Common myeloid progenitor, CD34-positive (primary cell): ENCODE measurements at regions not wholly inside any gene's neighbourhood (a gene's known extent, or its start where the extent isn't known, plus 50 kb on each side); places are given as distances from the start of the nearest gene placed in this dataset.

Source experiments
- CTCF ChIA-PET: fragments of 350-600 bp; sonication (Branson Sonifier 250); formaldehyde crosslinking; loops from one replicate; lab custom pipeline; 2021; ENCODE audit warnings: antibody characterized with exemption; lab: Charles Lee
- POLR2A ChIA-PET: fragments of 350-600 bp; sonication (Branson Sonifier 250); formaldehyde crosslinking; loops from one replicate; lab custom pipeline; 2021; ENCODE audit warnings: antibody characterized with exemption; lab: Charles Lee
- DNase-seq, 3 donors: peaks; one replicate each; pipeline versions ENCODE4 v3.0.0 to v3.0.0-alpha.2; 2013
- H3K27ac ChIP-seq, 2 experiments: 1 replicate in 1 of 2; 2 replicates in 1 of 2; pipeline ENCODE4 v1.7.0; 2013; ENCODE audit warnings: inconsistent platforms in 2 of 2, low read length in 2 of 2, mild to moderate bottlenecking in 2 of 2, low read depth in 1 of 2, moderate library complexity in 1 of 2; ENCODE audit not compliant: severe bottlenecking in 2 of 2, insufficient read depth in 1 of 2, poor library complexity in 1 of 2
- H3K27me3 ChIP-seq, 5 experiments: replicated peaks in 2 of 5; 1 replicate in 3 of 5; 2 replicates in 2 of 5; pipeline versions ENCODE4 v1.6.1 to v1.7.0; 2013; ENCODE audit warnings: low read length in 4 of 5, mild to moderate bottlenecking in 2 of 5, moderate library complexity in 2 of 5, inconsistent platforms in 1 of 5; ENCODE audit not compliant: insufficient read depth in 5 of 5, control insufficient read depth in 4 of 5
- H3K36me3 ChIP-seq, 4 experiments: 1 replicate in 2 of 4; 2 replicates in 2 of 4; pipeline versions ENCODE4 v1.6.1 to v1.7.0; 2013; ENCODE audit warnings: low read length in 3 of 4, control low read depth in 1 of 4, mild to moderate bottlenecking in 1 of 4; ENCODE audit not compliant: control insufficient read depth in 4 of 4, insufficient read depth in 4 of 4
- H3K4me1 ChIP-seq, 4 experiments: 1 replicate in 3 of 4; 2 replicates in 1 of 4; pipeline versions ENCODE4 v1.6.1 to v1.7.1; 2013; ENCODE audit warnings: low read length in 3 of 4, mild to moderate bottlenecking in 3 of 4, control low read depth in 1 of 4, inconsistent platforms in 1 of 4, moderate library complexity in 1 of 4; ENCODE audit not compliant: control insufficient read depth in 4 of 4, insufficient read depth in 4 of 4; ENCODE audit errors: control extremely low read depth in 1 of 4
- H3K4me3 ChIP-seq, 7 experiments: 1 replicate in 4 of 7; 2 replicates in 3 of 7; pipeline versions ENCODE4 v1.5.1 to v1.7.0; 2013; ENCODE audit warnings: mild to moderate bottlenecking in 7 of 7, low read length in 6 of 7, moderate library complexity in 6 of 7, inconsistent platforms in 2 of 7, low read depth in 2 of 7, control low read depth in 1 of 7; ENCODE audit not compliant: insufficient read depth in 4 of 7, control insufficient read depth in 1 of 7; ENCODE audit errors: extremely low read depth in 1 of 7
- H3K9me3 ChIP-seq, 5 experiments: 1 replicate in 4 of 5; 2 replicates in 1 of 5; pipeline versions ENCODE4 v1.6.1 to v1.7.1; 2013; ENCODE audit warnings: low read length in 4 of 5, mild to moderate bottlenecking in 2 of 5, inconsistent platforms in 1 of 5, low read depth in 1 of 5, moderate library complexity in 1 of 5; ENCODE audit not compliant: control insufficient read depth in 4 of 5, insufficient read depth in 2 of 5; ENCODE audit errors: control extremely low read depth in 1 of 5
- WGBS: methylation state at CpG from one replicate; pipeline ENCODE4 v1.1.5; 2013; ENCODE audit not compliant: insufficient coverage; 5-methylcytosine and 5-hydroxymethylcytosine counted together

- H3K27me3 ChIP-seq: peaks cover 0 to 8% (median 2%) of the 10 kb centered on the region in 5 experiments
- ChIA-PET CTCF (no interaction called here), POLR2A (no interaction called here)
- H3K36me3 ChIP-seq: no peaks in the 10 kb centered on the region
- no peak overlapping the region for H3K27ac ChIP-seq
- no peak for DNase-seq
- H3K4me3 ChIP-seq: no peak overlapping the region
- no peaks in the 10 kb centered on the region for H3K9me3 ChIP-seq
- H3K4me1 ChIP-seq: no peaks in the 10 kb centered on the region
- WGBS: 100% methylated on average over 1 of the region's 4 CpGs
Observed at GRCh38 chr17:72429066-72429638, 308.3 kb downstream of the SOX9 start.

- CTCF ChIA-PET: no interaction called here
- Histone ChIP-seq H3K27me3 (peaks cover 0 to 8% (median 2%) of the 10 kb centered on the region in 5 experiments), H3K36me3 (no peaks in the 10 kb centered on the region), H3K27ac (no peak overlapping the region), H3K9me3 (no peaks in the 10 kb centered on the region), H3K4me3 (no peak overlapping the region), H3K4me1 (no peaks in the 10 kb centered on the region)
- POLR2A ChIA-PET: no interaction called here
- DNase-seq: no peak
- WGBS: 79% methylated on average over 20 of the region's 20 CpGs
Observed at GRCh38 chr17:72430611-72431432, 310.0 kb downstream of the SOX9 start.

GRCh38 chr17:72432143-72432621 lies 311.4 kb downstream of the SOX9 start:
- no peak for DNase-seq
- Histone ChIP-seq H3K4me1 (no peaks in the 10 kb centered on the region), H3K4me3 (no peak overlapping the region), H3K36me3 (no peaks in the 10 kb centered on the region), H3K27me3 (peaks cover 0 to 8% (median 2%) of the 10 kb centered on the region in 5 experiments), H3K9me3 (no peaks in the 10 kb centered on the region), H3K27ac (no peak overlapping the region)
- 67% methylated on average over 9 of the region's 11 CpGs for WGBS
- POLR2A ChIA-PET: no interaction called here
- CTCF ChIA-PET: no interaction called here

- WGBS: 63% methylated on average over 3 of the region's 4 CpGs
- no peak for DNase-seq
- ChIA-PET POLR2A (no interaction called here), CTCF (no interaction called here)
- Histone ChIP-seq H3K27ac (no peak overlapping the region), H3K9me3 (no peaks in the 10 kb centered on the region), H3K4me3 (no peak overlapping the region), H3K4me1 (no peaks in the 10 kb centered on the region), H3K27me3 (peaks cover 0 to 8% (median 2%) of the 10 kb centered on the region in 5 experiments), H3K36me3 (no peaks in the 10 kb centered on the region)
Observed at GRCh38 chr17:72432881-72433280, 312.1 kb downstream of the SOX9 start.

GRCh38 chr17:72433797-72434196 lies 313.0 kb downstream of the SOX9 start:
- H3K36me3 ChIP-seq: no peaks in the 10 kb centered on the region
- H3K27me3 ChIP-seq: peaks cover 0 to 8% (median 2%) of the 10 kb centered on the region in 5 experiments
- H3K27ac ChIP-seq: no peak overlapping the region
- no peak for DNase-seq
- no peaks in the 10 kb centered on the region for H3K9me3 ChIP-seq
- POLR2A ChIA-PET: no interaction called here
- no peaks in the 10 kb centered on the region for H3K4me1 ChIP-seq
- CTCF ChIA-PET: no interaction called here
- no peak overlapping the region for H3K4me3 ChIP-seq
- 70% methylated on average over 2 of the region's 3 CpGs for WGBS

GRCh38 chr17:72434581-72434980 lies 313.8 kb downstream of the SOX9 start:
- POLR2A ChIA-PET: no interaction called here

GRCh38 chr17:72434991-72435618 lies 314.3 kb downstream of the SOX9 start:
- CTCF ChIA-PET: no interaction called here
- 91% methylated on average over 8 of the region's 9 CpGs for WGBS

More at GRCh38 chr17:72434581-72434980, 313.8 kb downstream of the SOX9 start:
- CTCF ChIA-PET: no interaction called here
- Histone ChIP-seq H3K9me3 (peaks cover 0 to 4% (median 0%) of the 10 kb centered on the region in 5 experiments), H3K4me3 (no peak overlapping the region), H3K4me1 (no peaks in the 10 kb centered on the region), H3K27me3 (peaks cover 0 to 8% (median 2%) of the 10 kb centered on the region in 5 experiments), H3K27ac (no peak overlapping the region), H3K36me3 (no peaks in the 10 kb centered on the region)
- no peak for DNase-seq

More at GRCh38 chr17:72434991-72435618, 314.3 kb downstream of the SOX9 start:
- no peaks in the 10 kb centered on the region for H3K36me3 ChIP-seq
- no peak overlapping the region for H3K27ac ChIP-seq
- no peak for DNase-seq
- POLR2A ChIA-PET: no interaction called here
- H3K9me3 ChIP-seq: peaks cover 0 to 4% (median 0%) of the 10 kb centered on the region in 5 experiments
- H3K4me1 ChIP-seq: no peaks in the 10 kb centered on the region
- H3K27me3 ChIP-seq: peaks cover 0 to 8% (median 2%) of the 10 kb centered on the region in 5 experiments
- no peak overlapping the region for H3K4me3 ChIP-seq
